Gastroesophageal sphincter (tissue), 3 donors: ENCODE measurements at regions not wholly inside any gene's neighbourhood (a gene's known extent, or its start where the extent isn't known, plus 50 kb on each side); places are given as distances from the start of the nearest gene placed in this dataset.

ENCODE experiments used
- CTCF ChIP-seq, 4 experiments: fragments of 200-600 bp in 2 of 4; fragments of 450-650 bp in 2 of 4; sonication (generic) in 1 of 4; IDR thresholded peaks; one replicate each; pipeline ENCODE4 v1.5.1; 2017 to 2019; ENCODE audit warnings: antibody characterized with exemption in 4 of 4, mild to moderate bottlenecking in 2 of 4, moderate library complexity in 2 of 4
- POLR2A ChIP-seq, 2 donors: fragments of 450-650 bp; IDR thresholded peaks; one replicate each; pipeline ENCODE4 v1.6.1; 2017; ENCODE audit warnings: antibody characterized with exemption in 2 of 2, mild to moderate bottlenecking in 2 of 2, moderate library complexity in 1 of 2

- no peak for TF ChIP-seq CTCF (IDR thresholded peaks at IDR 0.05)
- TF ChIP-seq POLR2A (IDR thresholded peaks at IDR 0.05): no peak
These were observed 236.8 kb upstream of the IRX4 start for GRCh38 chr5:2119573-2119972.
